ENCODE measurements at regions not wholly inside any gene's neighbourhood (a gene's known extent, or its start where the extent isn't known, plus 50 kb on each side); places are given as distances from the start of the nearest gene placed in this dataset.
"Not testable (repeated sequence)": the region's sequence is repeated elsewhere in the genome, so short reads cannot be mapped to it uniquely, and the experiment has no call there.

- not testable (repeated sequence) for TF ChIP-seq CTCF (IDR thresholded peaks at IDR 0.05); ZBTB33 (IDR thresholded peaks at IDR 0.05; ENCODE audit: borderline replicate concordance, low read depth); EP300 (IDR thresholded peaks at IDR 0.05; ENCODE audit: borderline replicate concordance in 1 of 2, low read depth in 1 of 2, low read length in 1 of 2); ELF1 (IDR thresholded peaks at IDR 0.05); POLR2AphosphoS5 (IDR thresholded peaks at IDR 0.05; ENCODE audit: low read depth, low read length); RFX5 (IDR thresholded peaks at IDR 0.05; ENCODE audit: low read length); SIN3A (IDR thresholded peaks at IDR 0.05; ENCODE audit: borderline replicate concordance, low read depth, low read length); TAF1 (IDR thresholded peaks at IDR 0.05; ENCODE audit: borderline replicate concordance, low read depth, low read length); REST (IDR thresholded peaks at IDR 0.05; ENCODE audit: low read depth, low read length)
Observed at GRCh38 chr1:120629832-120630455, 93.8 kb upstream of the NBPF26 start.

Measured in SK-N-SH (cell line).